GM23338 (cell line): ENCODE measurements at regions not wholly inside any gene's neighbourhood (a gene's known extent, or its start where the extent isn't known, plus 50 kb on each side); places are given as distances from the start of the nearest gene placed in this dataset.
A peak's percentile ranks its signal among the peaks of the same experiment; 100 is the strongest.

Experiments used
- ATAC-seq: fragments of 200-7000 bp; cut with Tn5 transposase; 3 replicates; pipeline ENCODE4 v1.9.1; 2020
- DNase-seq: peaks from one replicate; pipeline ENCODE4 v3.0.0-alpha.2; 2015; ENCODE audit warnings: low spot score
- H2AFZ ChIP-seq: fragments of 200-600 bp; sonication (generic); 2 replicates; pipeline ENCODE4 v1.8.0; 2016; ENCODE audit warnings: antibody characterized with exemption, mild to moderate bottlenecking, moderate library complexity
- H3F3A ChIP-seq: fragments of 200-600 bp; sonication (generic); replicated peaks from 2 replicates; pipeline ENCODE4 v1.8.0; 2017; ENCODE audit warnings: antibody characterized with exemption, mixed run types, low read depth
- H3K27ac ChIP-seq: fragments of 200-600 bp; sonication (generic); 2 replicates; pipeline ENCODE4 v1.6.1; 2016; ENCODE audit warnings: low read depth
- H3K27me3 ChIP-seq: fragments of 200-600 bp; sonication (generic); 2 replicates; pipeline ENCODE4 v1.8.0; 2016; ENCODE audit warnings: mild to moderate bottlenecking, mixed run types, moderate library complexity; ENCODE audit not compliant: insufficient read depth
- H3K36me3 ChIP-seq: fragments of 200-600 bp; sonication (generic); 2 replicates; pipeline ENCODE4 v1.8.0; 2016; ENCODE audit warnings: mild to moderate bottlenecking; ENCODE audit not compliant: insufficient read depth
- H3K4me1 ChIP-seq: fragments of 200-600 bp; sonication (generic); 2 replicates; pipeline ENCODE4 v1.8.0; 2016; ENCODE audit warnings: mild to moderate bottlenecking, moderate library complexity; ENCODE audit not compliant: insufficient read depth
- H3K4me2 ChIP-seq: fragments of 200-600 bp; sonication (generic); 2 replicates; pipeline ENCODE4 v1.7.1; 2017; ENCODE audit warnings: mixed run types
- H3K4me3 ChIP-seq: fragments of 200-600 bp; sonication (generic); 2 replicates; pipeline ENCODE4 v1.6.1; 2016; ENCODE audit warnings: mixed run types
- H3K79me2 ChIP-seq: fragments of 200-600 bp; sonication (generic); replicated peaks from 2 replicates; pipeline ENCODE4 v1.8.0; 2017; ENCODE audit warnings: mild to moderate bottlenecking; ENCODE audit not compliant: insufficient read depth
- H3K9me2 ChIP-seq: fragments of 200-600 bp; sonication (generic); 2 replicates; pipeline ENCODE4 v1.8.0; 2017; ENCODE audit not compliant: insufficient read depth
- H4K20me1 ChIP-seq: fragments of 200-600 bp; sonication (generic); replicated peaks from 2 replicates; pipeline ENCODE4 v1.8.0; 2017; ENCODE audit warnings: mild to moderate bottlenecking; ENCODE audit not compliant: insufficient read depth
- H3K27ac Mint-ChIP-seq: 2 replicates; pipeline ENCODE4 v1.8.0; 2020; ENCODE audit warnings: inconsistent platforms, mild to moderate bottlenecking, moderate library complexity, mixed read lengths
- H3K27me3 Mint-ChIP-seq: 3 replicates; pipeline ENCODE4 v1.8.0; 2022; ENCODE audit warnings: low read depth, mild to moderate bottlenecking, moderate library complexity, mixed read lengths, inconsistent platforms; ENCODE audit not compliant: insufficient read depth, poor library complexity
- H3K36me3 Mint-ChIP-seq: 3 replicates; pipeline ENCODE4 v1.8.0; 2021; ENCODE audit warnings: low read depth, mild to moderate bottlenecking, inconsistent platforms, moderate library complexity, mixed read lengths
- H3K4me1 Mint-ChIP-seq: 3 replicates; pipeline ENCODE4 v1.8.0; 2020; ENCODE audit warnings: mild to moderate bottlenecking, inconsistent platforms, mixed read lengths
- H3K4me3 Mint-ChIP-seq: 3 replicates; pipeline ENCODE4 v1.8.0; 2021; ENCODE audit warnings: moderate library complexity, mild to moderate bottlenecking, inconsistent platforms, mixed read lengths
- H3K9me3 Mint-ChIP-seq: 3 replicates; pipeline ENCODE4 v1.8.0; 2020; ENCODE audit warnings: moderate library complexity, mild to moderate bottlenecking, inconsistent platforms, mixed read lengths
- CREB1 ChIP-seq: fragments of 250-450 bp; sonication (Bioruptor Pico); IDR thresholded peaks from 2 replicates; pipeline ENCODE4 v1.5.0; 2020; ENCODE audit warnings: low read depth, mild to moderate bottlenecking, moderate library complexity
- ETS1 ChIP-seq: IDR thresholded peaks from 2 replicates; pipeline ENCODE4 v1.6.1; 2016; ENCODE audit warnings: antibody characterized with exemption
- EZH2 ChIP-seq: fragments of 200-600 bp; sonication (generic); IDR thresholded peaks from one replicate; pipeline ENCODE4 v1.8.0; 2017; ENCODE audit warnings: antibody characterized with exemption, mild to moderate bottlenecking, low read depth; ENCODE audit not compliant: unreplicated experiment
- EZH2phosphoT487 ChIP-seq: fragments of 200-600 bp; sonication (generic); IDR thresholded peaks from one replicate; pipeline ENCODE4 v1.8.1; 2018; ENCODE audit warnings: antibody characterized with exemption; ENCODE audit not compliant: unreplicated experiment
- JUNB ChIP-seq: IDR thresholded peaks from one replicate; pipeline ENCODE4 v1.6.1; 2016; ENCODE audit warnings: antibody characterized with exemption; ENCODE audit not compliant: unreplicated experiment
- POLR2AphosphoS5 ChIP-seq: IDR thresholded peaks from 2 replicates; pipeline ENCODE4 v1.6.1; 2016; ENCODE audit warnings: antibody characterized with exemption, low read depth
- STAT1 ChIP-seq: IDR thresholded peaks from one replicate; pipeline ENCODE4 v1.6.1; 2016; ENCODE audit warnings: antibody characterized with exemption; ENCODE audit not compliant: unreplicated experiment
- ZNF114 ChIP-seq: fragments of 250-450 bp; sonication (Bioruptor Pico); IDR thresholded peaks from 2 replicates; pipeline ENCODE4 v1.5.0; 2020; ENCODE audit warnings: mild to moderate bottlenecking, moderate library complexity
- ZNF331 ChIP-seq: fragments of 250-450 bp; sonication (Bioruptor Pico); IDR thresholded peaks from 2 replicates; pipeline ENCODE4 v1.5.0; 2020; ENCODE audit warnings: low read depth, mild to moderate bottlenecking, moderate library complexity
- TF ChIP-seq, protein P1 (sequence below), 2 experiments: fragments of 200-600 bp in 1 of 2; sonication (generic) in 1 of 2; conservative IDR thresholded peaks; 2 replicates each; pipeline versions ENCODE4 v1.5.1 to v1.6.1; 2016 to 2017; ENCODE audit warnings: antibody characterized with exemption in 2 of 2, low read depth in 2 of 2, mild to moderate bottlenecking in 2 of 2, moderate library complexity in 1 of 2
- TF ChIP-seq, protein P2 (sequence below): IDR thresholded peaks from one replicate; pipeline ENCODE4 v1.6.1; 2018; ENCODE audit warnings: antibody characterized with exemption; ENCODE audit not compliant: unreplicated experiment

DNA sequence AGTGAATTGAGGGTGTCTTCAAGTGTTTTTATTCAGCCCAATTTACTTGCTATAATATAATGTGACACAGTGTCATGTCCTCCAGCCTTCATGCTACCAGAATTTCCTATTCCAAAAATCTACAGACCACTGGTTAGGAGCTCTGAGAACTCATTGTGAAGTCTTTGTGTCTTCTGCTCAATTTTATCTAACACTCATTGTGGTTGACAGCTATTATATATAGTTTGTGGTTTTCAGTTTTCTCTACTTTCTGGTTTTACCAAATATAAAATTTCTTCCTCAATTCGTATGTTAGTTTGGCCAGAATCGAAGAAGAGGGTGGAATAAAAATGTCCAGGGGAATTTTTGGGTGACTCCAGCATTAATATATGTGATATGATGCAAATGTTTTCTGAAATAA, 509.3 kb upstream of the NUDT12 start (continued):
- TF ChIP-seq, protein P1, sequence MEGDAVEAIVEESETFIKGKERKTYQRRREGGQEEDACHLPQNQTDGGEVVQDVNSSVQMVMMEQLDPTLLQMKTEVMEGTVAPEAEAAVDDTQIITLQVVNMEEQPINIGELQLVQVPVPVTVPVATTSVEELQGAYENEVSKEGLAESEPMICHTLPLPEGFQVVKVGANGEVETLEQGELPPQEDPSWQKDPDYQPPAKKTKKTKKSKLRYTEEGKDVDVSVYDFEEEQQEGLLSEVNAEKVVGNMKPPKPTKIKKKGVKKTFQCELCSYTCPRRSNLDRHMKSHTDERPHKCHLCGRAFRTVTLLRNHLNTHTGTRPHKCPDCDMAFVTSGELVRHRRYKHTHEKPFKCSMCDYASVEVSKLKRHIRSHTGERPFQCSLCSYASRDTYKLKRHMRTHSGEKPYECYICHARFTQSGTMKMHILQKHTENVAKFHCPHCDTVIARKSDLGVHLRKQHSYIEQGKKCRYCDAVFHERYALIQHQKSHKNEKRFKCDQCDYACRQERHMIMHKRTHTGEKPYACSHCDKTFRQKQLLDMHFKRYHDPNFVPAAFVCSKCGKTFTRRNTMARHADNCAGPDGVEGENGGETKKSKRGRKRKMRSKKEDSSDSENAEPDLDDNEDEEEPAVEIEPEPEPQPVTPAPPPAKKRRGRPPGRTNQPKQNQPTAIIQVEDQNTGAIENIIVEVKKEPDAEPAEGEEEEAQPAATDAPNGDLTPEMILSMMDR (conservative IDR thresholded peaks at IDR 0.05; ENCODE audit: low read depth in 2 of 2) = no peak
- TF ChIP-seq EZH2 = no peak
- no peak for TF ChIP-seq ZNF331 (CRISPR knock-in tag)
- no peak for TF ChIP-seq JUNB
- TF ChIP-seq EZH2phosphoT487 = no peak
- TF ChIP-seq, protein P2, sequence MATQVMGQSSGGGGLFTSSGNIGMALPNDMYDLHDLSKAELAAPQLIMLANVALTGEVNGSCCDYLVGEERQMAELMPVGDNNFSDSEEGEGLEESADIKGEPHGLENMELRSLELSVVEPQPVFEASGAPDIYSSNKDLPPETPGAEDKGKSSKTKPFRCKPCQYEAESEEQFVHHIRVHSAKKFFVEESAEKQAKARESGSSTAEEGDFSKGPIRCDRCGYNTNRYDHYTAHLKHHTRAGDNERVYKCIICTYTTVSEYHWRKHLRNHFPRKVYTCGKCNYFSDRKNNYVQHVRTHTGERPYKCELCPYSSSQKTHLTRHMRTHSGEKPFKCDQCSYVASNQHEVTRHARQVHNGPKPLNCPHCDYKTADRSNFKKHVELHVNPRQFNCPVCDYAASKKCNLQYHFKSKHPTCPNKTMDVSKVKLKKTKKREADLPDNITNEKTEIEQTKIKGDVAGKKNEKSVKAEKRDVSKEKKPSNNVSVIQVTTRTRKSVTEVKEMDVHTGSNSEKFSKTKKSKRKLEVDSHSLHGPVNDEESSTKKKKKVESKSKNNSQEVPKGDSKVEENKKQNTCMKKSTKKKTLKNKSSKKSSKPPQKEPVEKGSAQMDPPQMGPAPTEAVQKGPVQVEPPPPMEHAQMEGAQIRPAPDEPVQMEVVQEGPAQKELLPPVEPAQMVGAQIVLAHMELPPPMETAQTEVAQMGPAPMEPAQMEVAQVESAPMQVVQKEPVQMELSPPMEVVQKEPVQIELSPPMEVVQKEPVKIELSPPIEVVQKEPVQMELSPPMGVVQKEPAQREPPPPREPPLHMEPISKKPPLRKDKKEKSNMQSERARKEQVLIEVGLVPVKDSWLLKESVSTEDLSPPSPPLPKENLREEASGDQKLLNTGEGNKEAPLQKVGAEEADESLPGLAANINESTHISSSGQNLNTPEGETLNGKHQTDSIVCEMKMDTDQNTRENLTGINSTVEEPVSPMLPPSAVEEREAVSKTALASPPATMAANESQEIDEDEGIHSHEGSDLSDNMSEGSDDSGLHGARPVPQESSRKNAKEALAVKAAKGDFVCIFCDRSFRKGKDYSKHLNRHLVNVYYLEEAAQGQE = no peak
- no peak for TF ChIP-seq ZNF114 (CRISPR knock-in tag)
- no peak for TF ChIP-seq CREB1 (CRISPR knock-in tag)
- no peak for TF ChIP-seq POLR2AphosphoS5
- no peak for TF ChIP-seq ETS1
- no peak for TF ChIP-seq STAT1

DNA sequence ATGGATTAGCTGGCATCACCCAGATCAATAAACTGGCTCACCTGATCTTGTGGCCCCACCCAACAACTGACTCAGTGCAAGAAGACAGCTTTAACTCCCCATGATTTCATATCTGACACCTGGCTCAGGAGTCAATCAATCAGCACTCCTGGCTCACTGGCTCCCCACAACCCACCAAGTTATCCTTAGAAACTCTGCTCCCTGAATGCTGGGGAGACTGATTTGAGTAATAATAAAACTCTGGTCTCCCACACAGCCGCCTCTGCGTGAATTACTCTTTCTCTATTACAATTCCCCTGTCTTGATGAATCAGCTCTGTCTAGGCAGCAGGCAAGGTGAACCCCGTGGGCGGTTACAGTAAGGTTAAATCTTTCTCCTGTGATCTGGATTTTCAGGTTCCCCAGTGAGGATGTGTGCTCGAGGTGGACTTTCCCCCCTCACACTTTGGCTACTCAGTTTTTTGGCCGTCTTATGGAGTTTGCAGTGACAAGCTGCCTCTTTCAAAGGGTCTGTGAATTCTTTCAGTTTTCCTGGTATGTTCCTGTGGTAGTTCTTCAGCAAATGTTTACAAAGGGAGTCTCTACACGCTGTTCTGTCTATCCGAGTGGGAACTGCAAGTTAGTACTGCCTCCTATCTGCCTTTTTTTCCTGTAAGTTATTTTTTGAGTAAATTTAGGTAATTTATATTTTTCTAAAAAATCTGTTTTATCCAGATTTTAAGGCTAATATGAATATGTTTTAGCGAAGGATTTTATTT, 500.2 kb upstream of the NUDT12 start:
- peaks cover 3% of the 10 kb centered on the region for H3K9me3 Mint-ChIP-seq

More for the DNA sequence above, 500.2 kb upstream of the NUDT12 start:
- Mint-ChIP-seq H3K4me3 (no peak overlapping the region), H3K36me3 (peaks cover 18% of the 10 kb centered on the region), H3K4me1 (peaks cover 13% of the 10 kb centered on the region), H3K27me3 (no peaks in the 10 kb centered on the region), H3K27ac (peak overlapping the region; percentile 41; the same call in 1 of the 2 replicates)
- TF ChIP-seq, protein P1 (conservative IDR thresholded peaks at IDR 0.05; ENCODE audit: low read depth in 2 of 2) = peak in 1 of 2 experiments; percentile 21; a peak in 1 of 4 replicates
- TF ChIP-seq ETS1 = no peak
- Histone ChIP-seq H2AFZ (no peak overlapping the region), H3K4me2 (peak overlapping the region; percentile 11; the same call in 1 of the 2 replicates), H3K4me1 (no peaks in the 10 kb centered on the region), H4K20me1 (no peaks in the 10 kb centered on the region), H3K27me3 (no peaks in the 10 kb centered on the region), H3K79me2 (no peaks in the 10 kb centered on the region), H3F3A (no peaks in the 10 kb centered on the region), H3K36me3 (peaks cover 11% of the 10 kb centered on the region), H3K9me2 (peaks cover 10% of the 10 kb centered on the region), H3K27ac (peak overlapping the region; percentile 76; the same call in 1 of the 2 replicates), H3K4me3 (no peak overlapping the region)
- ATAC-seq (peak; percentile 28; the same call in 1 of the 3 replicates), DNase-seq (no peak)
